GM23338 (cell line): ENCODE measurements at regions not wholly inside any gene's neighbourhood (a gene's known extent, or its start where the extent isn't known, plus 50 kb on each side); places are given as distances from the start of the nearest gene placed in this dataset.
A peak's percentile ranks its signal among the peaks of the same experiment; 100 is the strongest.

Experiments
- ATAC-seq: fragments of 200-7000 bp; cut with Tn5 transposase; 3 replicates; pipeline ENCODE4 v1.9.1; 2020
- DNase-seq: peaks from one replicate; pipeline ENCODE4 v3.0.0-alpha.2; 2015; ENCODE audit warnings: low spot score
- H2AFZ ChIP-seq: fragments of 200-600 bp; sonication (generic); 2 replicates; pipeline ENCODE4 v1.8.0; 2016; ENCODE audit warnings: antibody characterized with exemption, mild to moderate bottlenecking, moderate library complexity
- H3F3A ChIP-seq: fragments of 200-600 bp; sonication (generic); replicated peaks from 2 replicates; pipeline ENCODE4 v1.8.0; 2017; ENCODE audit warnings: antibody characterized with exemption, mixed run types, low read depth
- H3K27ac ChIP-seq: fragments of 200-600 bp; sonication (generic); 2 replicates; pipeline ENCODE4 v1.6.1; 2016; ENCODE audit warnings: low read depth
- H3K27me3 ChIP-seq: fragments of 200-600 bp; sonication (generic); 2 replicates; pipeline ENCODE4 v1.8.0; 2016; ENCODE audit warnings: mild to moderate bottlenecking, mixed run types, moderate library complexity; ENCODE audit not compliant: insufficient read depth
- H3K36me3 ChIP-seq: fragments of 200-600 bp; sonication (generic); 2 replicates; pipeline ENCODE4 v1.8.0; 2016; ENCODE audit warnings: mild to moderate bottlenecking; ENCODE audit not compliant: insufficient read depth
- H3K4me1 ChIP-seq: fragments of 200-600 bp; sonication (generic); 2 replicates; pipeline ENCODE4 v1.8.0; 2016; ENCODE audit warnings: mild to moderate bottlenecking, moderate library complexity; ENCODE audit not compliant: insufficient read depth
- H3K4me2 ChIP-seq: fragments of 200-600 bp; sonication (generic); 2 replicates; pipeline ENCODE4 v1.7.1; 2017; ENCODE audit warnings: mixed run types
- H3K4me3 ChIP-seq: fragments of 200-600 bp; sonication (generic); 2 replicates; pipeline ENCODE4 v1.6.1; 2016; ENCODE audit warnings: mixed run types
- H3K79me2 ChIP-seq: fragments of 200-600 bp; sonication (generic); replicated peaks from 2 replicates; pipeline ENCODE4 v1.8.0; 2017; ENCODE audit warnings: mild to moderate bottlenecking; ENCODE audit not compliant: insufficient read depth
- H3K9me2 ChIP-seq: fragments of 200-600 bp; sonication (generic); 2 replicates; pipeline ENCODE4 v1.8.0; 2017; ENCODE audit not compliant: insufficient read depth
- H4K20me1 ChIP-seq: fragments of 200-600 bp; sonication (generic); replicated peaks from 2 replicates; pipeline ENCODE4 v1.8.0; 2017; ENCODE audit warnings: mild to moderate bottlenecking; ENCODE audit not compliant: insufficient read depth
- H3K27ac Mint-ChIP-seq: 2 replicates; pipeline ENCODE4 v1.8.0; 2020; ENCODE audit warnings: inconsistent platforms, mild to moderate bottlenecking, moderate library complexity, mixed read lengths
- H3K27me3 Mint-ChIP-seq: 3 replicates; pipeline ENCODE4 v1.8.0; 2022; ENCODE audit warnings: low read depth, mild to moderate bottlenecking, moderate library complexity, mixed read lengths, inconsistent platforms; ENCODE audit not compliant: insufficient read depth, poor library complexity
- H3K36me3 Mint-ChIP-seq: 3 replicates; pipeline ENCODE4 v1.8.0; 2021; ENCODE audit warnings: low read depth, mild to moderate bottlenecking, inconsistent platforms, moderate library complexity, mixed read lengths
- H3K4me1 Mint-ChIP-seq: 3 replicates; pipeline ENCODE4 v1.8.0; 2020; ENCODE audit warnings: mild to moderate bottlenecking, inconsistent platforms, mixed read lengths
- H3K4me3 Mint-ChIP-seq: 3 replicates; pipeline ENCODE4 v1.8.0; 2021; ENCODE audit warnings: moderate library complexity, mild to moderate bottlenecking, inconsistent platforms, mixed read lengths
- H3K9me3 Mint-ChIP-seq: 3 replicates; pipeline ENCODE4 v1.8.0; 2020; ENCODE audit warnings: moderate library complexity, mild to moderate bottlenecking, inconsistent platforms, mixed read lengths
- CREB1 ChIP-seq: fragments of 250-450 bp; sonication (Bioruptor Pico); IDR thresholded peaks from 2 replicates; pipeline ENCODE4 v1.5.0; 2020; ENCODE audit warnings: low read depth, mild to moderate bottlenecking, moderate library complexity
- CTCF ChIP-seq, 2 experiments: fragments of 200-600 bp in 1 of 2; sonication (generic) in 1 of 2; conservative IDR thresholded peaks; 2 replicates each; pipeline versions ENCODE4 v1.5.1 to v1.6.1; 2016 to 2017; ENCODE audit warnings: antibody characterized with exemption in 2 of 2, low read depth in 2 of 2, mild to moderate bottlenecking in 2 of 2, moderate library complexity in 1 of 2
- ETS1 ChIP-seq: IDR thresholded peaks from 2 replicates; pipeline ENCODE4 v1.6.1; 2016; ENCODE audit warnings: antibody characterized with exemption
- EZH2 ChIP-seq: fragments of 200-600 bp; sonication (generic); IDR thresholded peaks from one replicate; pipeline ENCODE4 v1.8.0; 2017; ENCODE audit warnings: antibody characterized with exemption, mild to moderate bottlenecking, low read depth; ENCODE audit not compliant: unreplicated experiment
- EZH2phosphoT487 ChIP-seq: fragments of 200-600 bp; sonication (generic); IDR thresholded peaks from one replicate; pipeline ENCODE4 v1.8.1; 2018; ENCODE audit warnings: antibody characterized with exemption; ENCODE audit not compliant: unreplicated experiment
- JUNB ChIP-seq: IDR thresholded peaks from one replicate; pipeline ENCODE4 v1.6.1; 2016; ENCODE audit warnings: antibody characterized with exemption; ENCODE audit not compliant: unreplicated experiment
- POLR2AphosphoS5 ChIP-seq: IDR thresholded peaks from 2 replicates; pipeline ENCODE4 v1.6.1; 2016; ENCODE audit warnings: antibody characterized with exemption, low read depth
- STAT1 ChIP-seq: IDR thresholded peaks from one replicate; pipeline ENCODE4 v1.6.1; 2016; ENCODE audit warnings: antibody characterized with exemption; ENCODE audit not compliant: unreplicated experiment
- ZNF114 ChIP-seq: fragments of 250-450 bp; sonication (Bioruptor Pico); IDR thresholded peaks from 2 replicates; pipeline ENCODE4 v1.5.0; 2020; ENCODE audit warnings: mild to moderate bottlenecking, moderate library complexity
- ZNF331 ChIP-seq: fragments of 250-450 bp; sonication (Bioruptor Pico); IDR thresholded peaks from 2 replicates; pipeline ENCODE4 v1.5.0; 2020; ENCODE audit warnings: low read depth, mild to moderate bottlenecking, moderate library complexity
- TF ChIP-seq, protein P1 (sequence below): fragments of 250-450 bp; sonication (Bioruptor Pico); IDR thresholded peaks from 2 replicates; pipeline ENCODE4 v1.5.0; 2020; ENCODE audit warnings: mild to moderate bottlenecking, moderate library complexity

DNA sequence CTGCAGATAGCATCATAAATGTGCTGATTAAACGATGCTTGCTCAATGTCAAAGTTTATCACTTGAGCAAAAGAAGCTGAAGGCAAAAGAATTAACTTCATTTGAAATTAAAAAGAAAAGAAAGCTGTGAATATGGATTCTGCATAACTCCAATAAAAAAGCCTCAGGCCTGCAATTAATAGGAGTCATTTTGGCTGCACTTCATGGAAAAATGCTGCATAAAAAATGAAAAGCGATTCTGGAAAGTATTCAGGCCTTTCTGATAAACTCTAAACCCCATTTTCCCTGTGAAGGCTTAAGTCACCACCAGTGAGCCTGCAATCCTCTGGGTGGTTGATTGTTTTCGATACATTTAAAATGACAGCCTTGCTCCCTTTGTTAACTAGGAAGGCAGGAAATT is 1793.4 kb downstream of the SUCLG1 start:
- H3K36me3 Mint-ChIP-seq: no peaks in the 10 kb centered on the region
- H3F3A ChIP-seq: no peaks in the 10 kb centered on the region
- DNase-seq (no peak), ATAC-seq (no peak)
- no peaks in the 10 kb centered on the region for H3K27me3 ChIP-seq
- H4K20me1 ChIP-seq: no peaks in the 10 kb centered on the region
- H3K27me3 Mint-ChIP-seq: no peaks in the 10 kb centered on the region
- no peak overlapping the region for H3K4me3 ChIP-seq
- no peak overlapping the region for H3K4me3 Mint-ChIP-seq
- H2AFZ ChIP-seq: no peak overlapping the region
- 0 out of 2 replicates have a peak, but pooled peaks cover 3% of the 10 kb centered on the region for H3K9me2 ChIP-seq
- H3K79me2 ChIP-seq: no peaks in the 10 kb centered on the region
- 0 out of 2 replicates have a peak, but pooled peaks cover 7% of the 10 kb centered on the region for H3K4me1 ChIP-seq
- 0 out of 3 replicates have a peak, but pooled peaks cover 3% of the 10 kb centered on the region for H3K4me1 Mint-ChIP-seq
- no peak overlapping the region for H3K27ac ChIP-seq
- no peaks in the 10 kb centered on the region for H3K36me3 ChIP-seq
- TF ChIP-seq JUNB (no peak), ETS1 (no peak), EZH2phosphoT487 (no peak), CTCF (conservative IDR thresholded peaks at IDR 0.05; ENCODE audit: low read depth in 2 of 2) (no peak), CREB1 (CRISPR knock-in tag) (no peak), ZNF114 (CRISPR knock-in tag) (no peak)
- peak overlapping the region; percentile 22; the same call in 1 of the 2 replicates for H3K4me2 ChIP-seq
- H3K9me3 Mint-ChIP-seq: no peaks in the 10 kb centered on the region
- no peak overlapping the region for H3K27ac Mint-ChIP-seq

DNA sequence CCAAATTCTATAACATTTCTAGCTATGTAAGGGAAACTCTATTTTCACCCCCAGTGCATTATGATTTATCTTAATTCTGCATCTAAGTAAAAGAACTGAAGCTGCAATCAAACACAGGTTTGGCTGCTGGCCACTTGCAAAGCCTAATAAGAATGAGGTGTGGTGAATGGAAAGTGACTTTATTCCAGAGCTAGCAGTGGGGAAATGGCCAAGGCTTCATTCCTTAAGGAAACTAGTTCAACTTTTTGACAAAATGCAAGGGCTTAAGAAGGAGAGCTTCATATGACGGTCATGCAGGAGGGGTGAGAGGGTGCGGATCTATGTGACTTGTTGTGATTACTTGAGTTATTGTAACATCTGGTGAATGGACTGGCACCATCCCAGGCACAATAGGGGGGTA is 1802.0 kb downstream of the SUCLG1 start:
- H3K27me3 Mint-ChIP-seq: no peaks in the 10 kb centered on the region
- no peak for ATAC-seq
- Histone ChIP-seq H3K27ac (no peak overlapping the region), H3K4me3 (no peak overlapping the region), H3K4me2 (no peak overlapping the region), H3K27me3 (no peaks in the 10 kb centered on the region), H3F3A (no peaks in the 10 kb centered on the region), H3K79me2 (no peaks in the 10 kb centered on the region), H2AFZ (no peak overlapping the region), H3K9me2 (no peaks in the 10 kb centered on the region), H3K4me1 (no peaks in the 10 kb centered on the region), H4K20me1 (no peaks in the 10 kb centered on the region), H3K36me3 (no peaks in the 10 kb centered on the region)
- no peaks in the 10 kb centered on the region for H3K9me3 Mint-ChIP-seq
- no peaks in the 10 kb centered on the region for H3K4me1 Mint-ChIP-seq
- no peaks in the 10 kb centered on the region for H3K36me3 Mint-ChIP-seq
- H3K27ac Mint-ChIP-seq: no peak overlapping the region
- H3K4me3 Mint-ChIP-seq: no peak overlapping the region
- no peak for DNase-seq
- TF ChIP-seq, protein P1, sequence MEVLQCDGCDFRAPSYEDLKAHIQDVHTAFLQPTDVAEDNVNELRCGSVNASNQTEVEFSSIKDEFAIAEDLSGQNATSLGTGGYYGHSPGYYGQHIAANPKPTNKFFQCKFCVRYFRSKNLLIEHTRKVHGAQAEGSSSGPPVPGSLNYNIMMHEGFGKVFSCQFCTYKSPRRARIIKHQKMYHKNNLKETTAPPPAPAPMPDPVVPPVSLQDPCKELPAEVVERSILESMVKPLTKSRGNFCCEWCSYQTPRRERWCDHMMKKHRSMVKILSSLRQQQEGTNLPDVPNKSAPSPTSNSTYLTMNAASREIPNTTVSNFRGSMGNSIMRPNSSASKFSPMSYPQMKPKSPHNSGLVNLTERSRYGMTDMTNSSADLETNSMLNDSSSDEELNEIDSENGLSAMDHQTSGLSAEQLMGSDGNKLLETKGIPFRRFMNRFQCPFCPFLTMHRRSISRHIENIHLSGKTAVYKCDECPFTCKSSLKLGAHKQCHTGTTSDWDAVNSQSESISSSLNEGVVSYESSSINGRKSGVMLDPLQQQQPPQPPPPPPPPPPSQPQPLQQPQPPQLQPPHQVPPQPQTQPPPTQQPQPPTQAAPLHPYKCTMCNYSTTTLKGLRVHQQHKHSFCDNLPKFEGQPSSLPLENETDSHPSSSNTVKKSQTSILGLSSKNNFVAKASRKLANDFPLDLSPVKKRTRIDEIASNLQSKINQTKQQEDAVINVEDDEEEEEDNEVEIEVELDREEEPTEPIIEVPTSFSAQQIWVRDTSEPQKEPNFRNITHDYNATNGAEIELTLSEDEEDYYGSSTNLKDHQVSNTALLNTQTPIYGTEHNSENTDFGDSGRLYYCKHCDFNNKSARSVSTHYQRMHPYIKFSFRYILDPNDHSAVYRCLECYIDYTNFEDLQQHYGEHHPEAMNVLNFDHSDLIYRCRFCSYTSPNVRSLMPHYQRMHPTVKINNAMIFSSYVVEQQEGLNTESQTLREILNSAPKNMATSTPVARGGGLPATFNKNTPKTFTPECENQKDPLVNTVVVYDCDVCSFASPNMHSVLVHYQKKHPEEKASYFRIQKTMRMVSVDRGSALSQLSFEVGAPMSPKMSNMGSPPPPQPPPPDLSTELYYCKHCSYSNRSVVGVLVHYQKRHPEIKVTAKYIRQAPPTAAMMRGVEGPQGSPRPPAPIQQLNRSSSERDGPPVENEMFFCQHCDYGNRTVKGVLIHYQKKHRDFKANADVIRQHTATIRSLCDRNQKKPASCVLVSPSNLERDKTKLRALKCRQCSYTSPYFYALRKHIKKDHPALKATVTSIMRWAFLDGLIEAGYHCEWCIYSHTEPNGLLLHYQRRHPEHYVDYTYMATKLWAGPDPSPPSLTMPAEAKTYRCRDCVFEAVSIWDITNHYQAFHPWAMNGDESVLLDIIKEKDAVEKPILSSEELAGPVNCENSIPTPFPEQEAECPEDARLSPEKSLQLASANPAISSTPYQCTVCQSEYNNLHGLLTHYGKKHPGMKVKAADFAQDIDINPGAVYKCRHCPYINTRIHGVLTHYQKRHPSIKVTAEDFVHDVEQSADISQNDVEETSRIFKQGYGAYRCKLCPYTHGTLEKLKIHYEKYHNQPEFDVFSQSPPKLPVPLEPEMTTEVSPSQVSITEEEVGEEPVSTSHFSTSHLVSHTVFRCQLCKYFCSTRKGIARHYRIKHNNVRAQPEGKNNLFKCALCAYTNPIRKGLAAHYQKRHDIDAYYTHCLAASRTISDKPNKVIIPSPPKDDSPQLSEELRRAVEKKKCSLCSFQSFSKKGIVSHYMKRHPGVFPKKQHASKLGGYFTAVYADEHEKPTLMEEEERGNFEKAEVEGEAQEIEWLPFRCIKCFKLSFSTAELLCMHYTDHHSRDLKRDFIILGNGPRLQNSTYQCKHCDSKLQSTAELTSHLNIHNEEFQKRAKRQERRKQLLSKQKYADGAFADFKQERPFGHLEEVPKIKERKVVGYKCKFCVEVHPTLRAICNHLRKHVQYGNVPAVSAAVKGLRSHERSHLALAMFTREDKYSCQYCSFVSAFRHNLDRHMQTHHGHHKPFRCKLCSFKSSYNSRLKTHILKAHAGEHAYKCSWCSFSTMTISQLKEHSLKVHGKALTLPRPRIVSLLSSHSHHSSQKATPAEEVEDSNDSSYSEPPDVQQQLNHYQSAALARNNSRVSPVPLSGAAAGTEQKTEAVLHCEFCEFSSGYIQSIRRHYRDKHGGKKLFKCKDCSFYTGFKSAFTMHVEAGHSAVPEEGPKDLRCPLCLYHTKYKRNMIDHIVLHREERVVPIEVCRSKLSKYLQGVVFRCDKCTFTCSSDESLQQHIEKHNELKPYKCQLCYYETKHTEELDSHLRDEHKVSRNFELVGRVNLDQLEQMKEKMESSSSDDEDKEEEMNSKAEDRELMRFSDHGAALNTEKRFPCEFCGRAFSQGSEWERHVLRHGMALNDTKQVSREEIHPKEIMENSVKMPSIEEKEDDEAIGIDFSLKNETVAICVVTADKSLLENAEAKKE (CRISPR knock-in tag): no peak
- TF ChIP-seq STAT1 (no peak), POLR2AphosphoS5 (no peak), ZNF114 (CRISPR knock-in tag) (no peak), JUNB (no peak), EZH2 (no peak), ZNF331 (no peak), CREB1 (CRISPR knock-in tag) (no peak)
